ENCODE measurements at regions not wholly inside any gene's neighbourhood (a gene's known extent, or its start where the extent isn't known, plus 50 kb on each side); places are given as distances from the start of the nearest gene placed in this dataset.
A peak's percentile ranks its signal among the peaks of the same experiment; 100 is the strongest.
"Not testable (repeated sequence)": the region's sequence is repeated elsewhere in the genome, so short reads cannot be mapped to it uniquely, and the experiment has no call there.

- no peak for DNase-seq (ENCODE audit: low spot score)
Observed at GRCh38 chr6:14598017-14598864, 480.7 kb downstream of the CD83 start.

- not testable (repeated sequence) for DNase-seq (ENCODE audit: low spot score)
Observed at GRCh38 chr6:14600306-14600705, 482.7 kb downstream of the CD83 start.

GRCh38 chr6:14601490-14601889, 483.9 kb downstream of the CD83 start:
- DNase-seq (ENCODE audit: low spot score) = no peak

- DNase-seq (ENCODE audit: low spot score) = no peak
Observed at GRCh38 chr6:14606353-14606752, 488.8 kb downstream of the CD83 start.

GRCh38 chr6:14610141-14610540, 492.6 kb downstream of the CD83 start:
- no peak for DNase-seq (ENCODE audit: low spot score)

GRCh38 chr6:14612016-14612980, 494.7 kb downstream of the CD83 start:
- DNase-seq (ENCODE audit: low spot score) = peak; percentile 20

- no peak for DNase-seq (ENCODE audit: low spot score)
Observed at GRCh38 chr6:14614631-14615030, 497.1 kb downstream of the CD83 start.

- no peak for DNase-seq (ENCODE audit: low spot score)
Observed at GRCh38 chr6:14616656-14617055, 499.1 kb downstream of the CD83 start.

GRCh38 chr6:14618759-14619418, 501.3 kb downstream of the CD83 start:
- DNase-seq (ENCODE audit: low spot score) = no peak

GRCh38 chr6:14619419-14619781, 501.8 kb downstream of the CD83 start:
- DNase-seq (ENCODE audit: low spot score) = no peak

- DNase-seq (ENCODE audit: low spot score) = no peak
Observed at GRCh38 chr6:14620522-14620921, 502.9 kb downstream of the CD83 start.

GRCh38 chr6:14621518-14621917, 503.9 kb downstream of the CD83 start:
- no peak for DNase-seq (ENCODE audit: low spot score)

GRCh38 chr6:14622085-14622484, 504.5 kb downstream of the CD83 start:
- DNase-seq (ENCODE audit: low spot score) = no peak

- DNase-seq (ENCODE audit: low spot score) = no peak
Observed at GRCh38 chr6:14622909-14623505, 505.4 kb downstream of the CD83 start.

GRCh38 chr6:14625173-14625895, 507.8 kb downstream of the CD83 start:
- no peak for DNase-seq (ENCODE audit: low spot score)

- no peak for DNase-seq (ENCODE audit: low spot score)
Observed at GRCh38 chr6:14626556-14626955, 509.0 kb downstream of the CD83 start.

GRCh38 chr6:14630016-14630415, 512.4 kb downstream of the CD83 start:
- no peak for DNase-seq (ENCODE audit: low spot score)

GRCh38 chr6:14633479-14633878, 515.9 kb downstream of the CD83 start:
- DNase-seq (ENCODE audit: low spot score) = no peak

GRCh38 chr6:14634072-14634471, 516.5 kb downstream of the CD83 start:
- no peak for DNase-seq (ENCODE audit: low spot score)

GRCh38 chr6:14635195-14635594, 517.6 kb downstream of the CD83 start:
- DNase-seq (ENCODE audit: low spot score) = no peak

- DNase-seq (ENCODE audit: low spot score) = no peak
Observed at GRCh38 chr6:14635934-14636591, 518.5 kb downstream of the CD83 start.

Measured in AG08396 (cell line).